OCI-LY7 (cell line): ENCODE measurements at regions not wholly inside any gene's neighbourhood (a gene's known extent, or its start where the extent isn't known, plus 50 kb on each side); places are given as distances from the start of the nearest gene placed in this dataset.

Source experiments
- BruUV-seq: library from RNA; stranded (reverse); fragments of 400-500 nt; replicated peaks from 2 replicates; lab custom pipeline; 2021; lab: Mats Ljungman, UMichigan
- CTCF ChIA-PET: fragments of 300-600 bp; sonication (Branson Sonifier 250); formaldehyde crosslinking; loops from one replicate; lab custom pipeline; 2022; ENCODE audit warnings: antibody characterized with exemption; ENCODE audit not compliant: unreplicated experiment; lab: Charles Lee
- POLR2A ChIA-PET: fragments of 300-600 bp; sonication (Branson Sonifier 250); formaldehyde crosslinking; loops from one replicate; lab custom pipeline; 2022; ENCODE audit warnings: antibody characterized with exemption; lab: Charles Lee
- DNase-seq: peaks from one replicate; pipeline ENCODE4 v3.0.0-alpha.2; 2015; ENCODE audit warnings: low spot score
- H2AFZ ChIP-seq: fragments of 200-600 bp; sonication (generic), shearing (Covaris generic); 2 replicates; pipeline ENCODE4 v1.6.1; 2014; ENCODE audit warnings: mild to moderate bottlenecking, antibody characterized with exemption, low read length, moderate library complexity
- H3K27ac ChIP-seq: fragments of 200-600 bp; sonication (generic); 2 replicates; pipeline ENCODE4 v1.5.1; 2014; ENCODE audit warnings: mixed run types, low read depth, mild to moderate bottlenecking, moderate library complexity, low read length, inconsistent platforms; ENCODE audit not compliant: poor library complexity, severe bottlenecking
- H3K36me3 ChIP-seq: fragments of 200-600 bp; sonication (generic); 2 replicates; pipeline ENCODE4 v1.6.1; 2014; ENCODE audit warnings: mild to moderate bottlenecking, antibody characterized with exemption, low read length, moderate library complexity, mixed read lengths; ENCODE audit not compliant: insufficient read depth
- H3K4me1 ChIP-seq: fragments of 200-600 bp; sonication (generic); 2 replicates; pipeline ENCODE4 v1.5.1; 2014; ENCODE audit warnings: mild to moderate bottlenecking, low read length; ENCODE audit not compliant: insufficient read depth, poor library complexity, severe bottlenecking
- H3K4me2 ChIP-seq: fragments of 200-600 bp; sonication (generic); 2 replicates; pipeline ENCODE4 v1.6.1; 2014; ENCODE audit warnings: mild to moderate bottlenecking, low read length
- H3K4me3 ChIP-seq: fragments of 200-600 bp; sonication (generic); 2 replicates; pipeline ENCODE4 v1.5.1; 2014; ENCODE audit warnings: mild to moderate bottlenecking, low read depth, low read length; ENCODE audit not compliant: poor library complexity, severe bottlenecking
- H3K79me2 ChIP-seq: fragments of 200-600 bp; sonication (generic); 2 replicates; pipeline ENCODE4 v1.6.1; 2016; ENCODE audit warnings: low read depth, mild to moderate bottlenecking, low read length, moderate library complexity, mixed read lengths; ENCODE audit not compliant: insufficient read depth
- H3K9me2 ChIP-seq: fragments of 200-600 bp; sonication (generic); 2 replicates; pipeline ENCODE4 v1.6.1; 2016; ENCODE audit warnings: mild to moderate bottlenecking, low read length, mixed read lengths; ENCODE audit not compliant: insufficient read depth
- H3K9me3 ChIP-seq: fragments of 200-600 bp; sonication (generic); 2 replicates; pipeline ENCODE4 v1.6.1; 2014; ENCODE audit warnings: mild to moderate bottlenecking, mixed run types, low read length, mixed read lengths
- H4K20me1 ChIP-seq: fragments of 200-600 bp; sonication (generic); 2 replicates; pipeline ENCODE4 v1.6.1; 2014; ENCODE audit warnings: mild to moderate bottlenecking, antibody characterized with exemption, low read length, moderate library complexity, mixed read lengths; ENCODE audit not compliant: insufficient read depth
- CTCF ChIP-seq: fragments of 200-600 bp; sonication (generic); conservative IDR thresholded peaks from 2 replicates; pipeline ENCODE4 v1.5.1; 2014; ENCODE audit warnings: mild to moderate bottlenecking, antibody characterized with exemption, low read length, moderate library complexity, mixed read lengths
- EZH2phosphoT487 ChIP-seq: fragments of 200-600 bp; sonication (generic); IDR thresholded peaks from 2 replicates; pipeline ENCODE4 v1.6.1; 2018; ENCODE audit warnings: low read depth, borderline replicate concordance, mild to moderate bottlenecking, mixed run types, antibody characterized with exemption, low read length, moderate library complexity, mixed read lengths
- intact Hi-C: fragments of 100-400 bp; cut with micrococcal nuclease; formaldehyde crosslinking; loops from one replicate; pipeline ENCODE4 v1.10.0; 2022; ENCODE audit not compliant: unreplicated experiment

DNA sequence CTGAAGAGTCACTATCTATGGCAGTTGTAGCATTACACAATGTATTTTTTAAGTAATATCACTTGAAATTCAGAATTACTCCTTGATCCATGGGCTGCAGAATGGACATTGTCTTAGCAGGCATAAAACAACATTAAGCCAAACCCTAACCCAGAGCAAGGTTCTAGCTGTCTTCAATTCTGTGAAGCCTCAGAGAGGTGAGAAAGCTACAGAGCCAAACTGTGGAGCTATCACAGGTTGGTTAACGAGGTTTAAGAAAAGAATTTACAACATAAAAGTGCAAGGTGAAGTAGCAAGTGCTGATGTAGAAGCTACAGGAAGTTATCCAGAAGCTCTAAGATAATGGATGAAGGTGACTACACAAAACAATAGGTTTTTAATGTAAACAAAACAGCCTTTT, 582.7 kb upstream of the POT1 start:
- DNase-seq: no peak
- no peak for TF ChIP-seq EZH2phosphoT487
- TF ChIP-seq CTCF: no peak
- intact Hi-C loops: no loop called here
- no TSS peak for BruUV-seq
- Histone ChIP-seq H3K4me3 (no peak overlapping the region), H3K9me3 (no peaks in the 10 kb centered on the region), H3K4me1 (no peaks in the 10 kb centered on the region), H2AFZ (no peak overlapping the region), H3K9me2 (no peaks in the 10 kb centered on the region), H3K27ac (no peak overlapping the region), H4K20me1 (no peaks in the 10 kb centered on the region), H3K4me2 (no peak overlapping the region), H3K36me3 (no peaks in the 10 kb centered on the region), H3K79me2 (no peaks in the 10 kb centered on the region)
- ChIA-PET POLR2A (no interaction called here), CTCF (interaction anchor here (0.6 kb wide), 1 partner anchor 19 kb away, joined by 3 read pairs; no protein-coding TSS in a partner anchor)

DNA sequence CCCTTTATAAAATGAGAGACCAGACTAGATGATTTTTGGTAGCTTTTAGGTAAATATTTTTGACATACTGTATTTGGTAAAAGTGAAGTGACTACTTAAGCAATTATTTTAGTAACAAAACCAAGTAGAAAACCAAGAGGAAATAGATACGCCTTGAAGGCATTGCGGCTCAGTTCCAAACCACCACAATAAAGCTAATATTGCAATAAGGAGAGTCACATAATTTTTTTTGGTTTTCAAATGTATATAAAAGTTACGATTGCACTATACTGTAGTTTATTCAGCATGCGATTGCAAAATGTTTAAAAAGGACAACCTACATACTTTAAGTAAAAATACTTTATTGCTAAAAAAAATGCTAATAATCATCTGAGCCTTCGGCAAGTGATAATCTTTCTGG, 581.7 kb upstream of the POT1 start:
- Histone ChIP-seq H3K9me2 (no peaks in the 10 kb centered on the region), H3K27ac (no peak overlapping the region), H3K79me2 (no peaks in the 10 kb centered on the region), H3K4me1 (no peaks in the 10 kb centered on the region), H3K4me2 (no peak overlapping the region), H4K20me1 (no peaks in the 10 kb centered on the region), H3K4me3 (no peak overlapping the region), H2AFZ (no peak overlapping the region), H3K36me3 (no peaks in the 10 kb centered on the region), H3K9me3 (no peaks in the 10 kb centered on the region)
- BruUV-seq: no TSS peak
- no peak for TF ChIP-seq EZH2phosphoT487
- TF ChIP-seq CTCF: no peak
- DNase-seq: no peak
- ChIA-PET CTCF (no interaction called here), POLR2A (interaction anchor here (0.9 kb wide), 1 partner anchor 1057 kb away, joined by 4 read pairs; no protein-coding TSS in a partner anchor)
- intact Hi-C loops: no loop called here

DNA sequence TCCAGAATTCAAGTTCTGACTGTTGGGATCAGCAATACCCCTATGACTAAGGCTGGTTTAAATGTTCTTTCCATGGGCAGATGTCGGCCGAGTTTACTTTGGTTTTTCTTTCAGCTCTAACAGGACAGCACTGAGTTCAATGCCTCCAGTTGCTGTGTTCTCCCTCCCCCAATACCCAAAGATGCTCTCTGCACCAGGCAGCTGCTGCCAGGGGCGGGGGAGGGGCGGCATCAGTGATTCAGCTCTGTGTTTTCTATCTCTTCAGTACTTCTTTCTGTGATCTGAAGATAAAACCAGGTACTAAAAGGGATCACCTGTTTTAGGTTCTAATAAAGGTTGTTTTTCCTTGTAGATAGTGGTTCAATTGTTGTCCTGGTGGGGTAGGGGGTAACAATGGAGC, 576.7 kb upstream of the POT1 start:
- Histone ChIP-seq H3K4me1 (no peaks in the 10 kb centered on the region), H3K36me3 (no peaks in the 10 kb centered on the region), H3K4me2 (no peak overlapping the region), H3K4me3 (no peak overlapping the region), H3K9me2 (no peaks in the 10 kb centered on the region), H3K9me3 (no peaks in the 10 kb centered on the region), H4K20me1 (no peaks in the 10 kb centered on the region), H3K27ac (no peak overlapping the region), H3K79me2 (no peaks in the 10 kb centered on the region), H2AFZ (no peak overlapping the region)
- ChIA-PET POLR2A (no interaction called here), CTCF (no interaction called here)
- intact Hi-C loops: no loop called here
- no peak for TF ChIP-seq CTCF
- no peak for TF ChIP-seq EZH2phosphoT487
- no TSS peak for BruUV-seq
- no peak for DNase-seq
